Amygdala (tissue), 56 donors: ENCODE measurements at regions not wholly inside any gene's neighbourhood (a gene's known extent, or its start where the extent isn't known, plus 50 kb on each side); places are given as distances from the start of the nearest gene placed in this dataset.
"Not testable (repeated sequence)": the region's sequence is repeated elsewhere in the genome, so short reads cannot be mapped to it uniquely, and the experiment has no call there.

Experiments used
- DNase-seq, 56 donors: peaks; one replicate each; lab custom pipeline; 2025; lab: John Stamatoyannopoulos, UW

GRCh38 chr9:28064241-28064815, 491.0 kb upstream of the C9orf72 start:
- DNase-seq, result no peak

DNA sequence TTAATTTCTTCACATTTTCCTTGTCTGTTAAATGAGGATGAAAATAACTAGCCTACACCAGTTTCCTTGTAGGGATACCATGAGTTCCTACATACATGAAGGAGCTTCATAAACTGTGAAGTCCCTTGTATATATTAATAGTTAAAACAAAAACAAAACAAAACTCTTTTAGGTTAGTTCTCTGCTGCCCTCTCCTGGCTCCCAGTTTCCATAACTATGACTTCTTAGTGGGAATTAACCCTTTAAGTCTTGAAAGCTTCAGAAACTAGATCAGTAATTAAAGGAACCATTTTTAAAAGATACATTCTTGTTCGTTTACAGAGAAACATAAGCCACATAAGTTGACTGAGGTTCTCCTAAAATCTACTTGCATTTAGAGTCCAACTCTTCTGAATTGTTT, 500.0 kb upstream of the C9orf72 start:
- peak in 7 of 56 donors; percentile 0 to 19 (median 1) for DNase-seq

DNA sequence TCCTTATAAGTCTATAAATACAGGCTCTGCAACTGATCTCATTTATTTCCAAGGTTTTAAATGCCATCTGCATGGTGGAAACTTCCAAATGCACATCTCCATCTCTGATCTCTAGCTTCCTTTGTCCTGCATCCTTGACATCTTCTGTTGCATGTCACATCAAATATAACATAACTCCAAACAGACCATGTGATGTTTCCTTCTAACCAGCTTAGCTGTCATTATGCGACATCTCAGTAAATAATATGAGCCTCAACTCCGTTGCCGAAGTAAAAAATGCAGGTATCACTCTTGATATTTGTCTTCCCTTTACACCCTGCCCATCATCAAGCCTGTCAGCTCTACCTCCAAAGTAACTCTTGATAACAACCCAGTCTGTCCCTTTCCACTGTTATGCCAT, 506.4 kb upstream of the C9orf72 start:
- no peak for DNase-seq

- no peak for DNase-seq
Observed at GRCh38 chr9:28082671-28083070, 509.4 kb upstream of the C9orf72 start.

DNA sequence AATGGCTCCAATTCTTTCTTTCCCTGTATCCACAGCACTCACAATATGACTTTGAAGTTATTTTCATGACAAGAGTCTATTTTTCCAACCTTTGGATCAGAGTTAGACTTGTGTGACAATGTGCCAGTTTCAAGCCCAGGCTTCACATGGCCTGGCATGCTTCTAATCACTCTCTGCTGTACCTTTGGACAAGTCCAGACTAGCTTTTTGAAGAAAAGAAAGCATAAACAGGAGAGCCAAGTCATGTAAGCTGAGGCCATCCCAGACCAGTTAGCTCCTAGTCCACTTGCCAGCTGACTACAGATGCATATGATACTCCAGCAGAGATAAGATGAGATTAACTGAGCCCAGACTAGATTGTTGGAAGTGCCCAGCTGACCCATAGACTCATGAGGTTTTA, 513.6 kb upstream of the C9orf72 start:
- no peak for DNase-seq

DNA sequence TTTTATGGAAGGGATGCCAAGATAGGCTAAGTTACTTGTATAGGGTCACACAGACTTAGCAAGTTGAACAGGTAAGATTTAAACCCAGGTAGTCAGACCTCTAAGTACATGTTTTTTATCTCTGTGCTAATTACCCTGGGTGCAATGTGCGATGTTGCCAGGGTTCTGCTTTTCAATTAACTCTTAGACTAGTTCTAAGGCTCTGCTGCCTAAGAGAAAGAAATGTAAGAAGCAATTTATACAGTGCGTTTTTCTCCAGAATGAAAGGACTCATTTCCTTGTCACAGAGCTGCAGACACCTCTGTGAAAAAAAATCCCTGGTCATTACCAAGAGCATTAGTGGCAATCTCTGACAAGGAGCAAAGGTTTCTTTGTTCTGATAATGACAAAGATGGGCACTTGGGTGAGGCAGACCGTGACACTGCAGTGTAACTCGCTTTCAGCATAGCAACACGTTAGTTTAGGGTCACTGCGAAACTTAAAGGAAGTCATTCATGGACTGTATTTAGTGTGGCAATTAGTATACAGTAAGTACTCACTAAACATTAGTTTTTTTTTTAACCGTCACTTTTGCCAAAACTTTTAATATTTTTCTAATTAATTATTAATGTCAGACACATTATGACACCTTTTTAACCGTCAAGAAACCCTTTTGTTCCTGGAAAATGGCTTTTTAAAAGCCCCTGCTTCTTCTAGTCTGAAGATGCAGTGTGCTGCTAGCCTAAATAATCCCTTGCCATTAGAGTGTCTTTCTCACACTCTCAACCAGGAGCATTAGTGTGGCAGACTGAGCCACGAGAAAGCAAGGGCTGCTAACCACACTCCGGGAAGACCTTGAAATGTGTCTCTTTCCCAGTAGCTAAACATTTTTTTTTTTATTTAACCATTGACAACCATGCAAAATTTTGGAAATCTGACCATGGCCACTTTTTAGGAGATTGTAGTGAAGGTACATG, 520.0 kb upstream of the C9orf72 start:
- no peak for DNase-seq

- DNase-seq, result no peak
Observed at GRCh38 chr9:28101509-28101908, 528.2 kb upstream of the C9orf72 start.

GRCh38 chr9:28105001-28105400, 531.7 kb upstream of the C9orf72 start:
- DNase-seq, result no peak

DNA sequence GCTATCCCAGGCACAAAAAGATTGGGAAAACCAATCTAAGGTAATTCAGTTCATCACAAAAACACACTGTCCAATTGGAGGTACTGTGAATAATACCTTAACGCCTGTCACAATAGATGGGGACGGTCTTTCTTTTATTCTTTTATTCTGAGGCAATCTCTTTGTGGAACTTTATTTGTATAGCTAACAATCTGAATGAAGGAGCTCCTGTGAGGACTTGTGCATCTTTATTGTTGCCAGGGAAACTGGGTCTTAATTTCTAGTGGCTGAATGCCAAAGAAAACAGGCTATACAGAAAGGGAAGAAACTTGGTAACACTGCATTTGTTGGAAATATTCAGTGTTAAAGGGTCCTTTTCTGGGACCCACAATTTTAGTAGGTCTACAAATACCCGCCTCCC, 546.9 kb upstream of the C9orf72 start:
- DNase-seq, result no peak

- DNase-seq, result no peak
Observed at GRCh38 chr9:28120626-28121025, 547.3 kb upstream of the C9orf72 start.

DNA sequence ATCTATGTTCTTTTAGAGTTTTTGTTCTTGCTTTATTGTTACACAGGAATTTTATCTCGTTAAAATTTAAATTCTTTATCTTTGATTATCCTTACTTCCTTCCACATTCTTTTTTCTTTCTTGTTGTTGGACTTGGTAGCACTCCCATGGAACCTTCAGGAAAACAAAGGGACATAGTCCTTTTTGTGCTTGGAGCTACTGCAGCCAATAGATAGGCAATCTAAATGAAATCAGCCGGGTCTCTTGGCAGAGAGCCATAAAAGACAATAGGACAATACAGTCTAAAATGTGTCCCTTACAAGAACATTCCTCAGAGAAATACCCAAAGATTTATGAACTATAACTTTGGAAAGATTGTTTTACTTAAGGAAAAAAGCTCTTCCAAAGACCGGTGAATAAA, 548.1 kb upstream of the C9orf72 start:
- DNase-seq, result peak in 1 of 56 donors; percentile 27

DNA sequence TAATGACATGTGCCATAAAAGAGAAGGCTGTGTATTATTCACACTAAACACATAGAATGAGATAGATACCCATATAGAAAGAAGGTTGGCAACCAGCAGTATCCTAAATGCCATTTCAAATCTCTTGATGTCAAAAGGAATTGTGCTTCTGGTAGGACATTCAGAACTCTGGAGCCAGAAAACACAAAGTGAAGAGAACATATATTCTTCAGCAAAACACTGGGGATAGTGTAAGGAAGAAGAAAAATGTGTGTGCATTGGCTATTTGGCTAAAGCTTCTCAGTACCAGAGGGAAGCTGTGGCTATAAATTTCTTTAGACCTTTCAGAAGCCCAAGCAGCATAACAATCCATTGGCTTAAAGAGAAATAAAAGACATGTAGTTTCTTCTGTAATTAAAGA, 551.6 kb upstream of the C9orf72 start:
- no peak for DNase-seq

- DNase-seq, result no peak
Observed at GRCh38 chr9:28127101-28127500, 553.8 kb upstream of the C9orf72 start.

- no peak for DNase-seq
Observed at GRCh38 chr9:28134446-28134976, 561.2 kb upstream of the C9orf72 start.

GRCh38 chr9:28135549-28135948, 562.3 kb upstream of the C9orf72 start:
- no peak for DNase-seq

- no peak for DNase-seq
Observed at GRCh38 chr9:28136113-28136512, 562.8 kb upstream of the C9orf72 start.

DNA sequence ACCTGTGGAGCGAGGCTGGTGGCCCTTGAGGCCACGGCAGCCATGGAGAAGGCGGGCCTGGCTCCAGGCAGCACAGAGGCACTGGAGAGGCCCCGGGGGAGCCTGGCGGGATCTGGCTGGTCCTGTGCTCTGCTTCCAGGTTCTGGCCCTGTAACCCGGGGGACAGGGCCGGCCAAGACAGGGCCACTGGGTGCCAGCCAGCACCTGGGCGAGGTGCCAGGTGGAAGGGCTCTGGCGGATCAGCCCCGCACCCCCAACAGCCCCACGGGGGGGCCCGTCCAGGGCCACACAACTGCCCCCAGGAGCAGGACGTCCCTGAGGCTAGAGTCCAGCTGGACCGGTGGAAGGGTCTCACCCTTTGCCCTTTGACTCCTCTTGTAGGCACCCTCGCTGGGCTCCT, 574.1 kb upstream of the C9orf72 start:
- DNase-seq, result not testable (repeated sequence)

GRCh38 chr9:28147923-28148597, 574.8 kb upstream of the C9orf72 start:
- not testable (repeated sequence) for DNase-seq

DNA sequence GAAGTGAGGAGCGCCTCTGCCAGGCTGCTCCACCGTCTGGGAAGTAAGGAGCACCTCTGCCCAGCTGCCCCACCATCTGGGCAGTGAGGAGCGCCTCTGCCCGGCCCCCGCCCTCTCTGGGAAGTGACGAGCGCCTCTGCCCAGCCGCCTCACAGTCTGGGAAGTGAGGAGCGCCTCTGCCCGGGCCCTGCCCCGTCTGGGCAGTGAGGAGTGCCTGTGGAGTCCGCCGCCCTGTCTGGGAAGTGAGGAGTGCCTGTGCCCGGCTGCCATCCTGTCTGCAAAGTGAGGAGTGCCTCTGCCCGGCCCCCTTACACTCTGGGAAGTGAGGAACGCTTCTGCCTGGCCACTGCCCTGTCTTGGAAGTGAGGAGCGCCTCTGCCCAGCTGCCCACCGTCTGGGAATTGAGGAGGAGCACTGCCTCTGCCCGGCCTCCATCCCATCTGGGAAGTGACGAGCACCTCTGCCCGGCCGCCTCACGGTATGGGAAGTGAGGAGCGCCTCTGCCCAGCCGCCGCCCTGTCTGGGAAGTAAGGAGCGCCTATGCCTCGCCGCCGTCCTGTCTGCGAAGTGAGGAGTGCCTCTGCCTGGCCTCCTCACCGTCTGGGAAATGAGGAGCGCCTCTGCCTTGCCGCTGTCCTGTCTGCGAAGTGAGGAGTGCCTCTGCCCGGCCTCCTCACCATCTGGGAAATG, 576.2 kb upstream of the C9orf72 start:
- DNase-seq, result not testable (repeated sequence)

GRCh38 chr9:28155067-28155466, 581.8 kb upstream of the C9orf72 start:
- no peak for DNase-seq

DNA sequence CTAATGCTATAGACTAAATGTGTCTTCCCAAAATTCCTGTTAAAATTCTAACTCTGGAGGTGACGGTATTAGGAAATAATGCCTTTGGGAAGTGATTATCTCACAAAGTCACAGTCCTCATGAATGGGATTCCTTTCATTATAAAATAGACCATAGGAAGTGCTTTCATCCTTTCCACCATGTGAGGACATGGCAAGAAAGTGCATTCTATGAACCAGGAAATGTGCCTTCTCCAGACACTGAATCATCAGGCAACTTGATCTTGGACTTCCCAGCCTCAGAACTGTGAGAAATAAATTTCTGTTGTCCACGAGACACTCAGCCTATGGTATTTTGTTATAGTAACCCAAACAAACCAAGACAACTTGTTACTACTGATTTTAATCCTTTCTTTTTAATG, 582.4 kb upstream of the C9orf72 start:
- DNase-seq, result no peak
